Keratinocyte (primary cell): ENCODE measurements at regions not wholly inside any gene's neighbourhood (a gene's known extent, or its start where the extent isn't known, plus 50 kb on each side); places are given as distances from the start of the nearest gene placed in this dataset.

Source experiments
- DNase-seq: peaks from one replicate; pipeline ENCODE4 v3.0.0-alpha.2; 2011; ENCODE audit warnings: low read depth, missing footprints, low spot score
- FAIRE-seq: peaks from 2 replicates; lab custom pipeline; 2011; peaks lifted over from hg19 to GRCh38; lab: Jason Lieb, UNC
- H2AFZ ChIP-seq: 2 replicates; pipeline ENCODE4 v1.6.0; 2012; ENCODE audit warnings: low read length, control low read depth, inconsistent platforms; ENCODE audit not compliant: control insufficient read depth
- H3K27ac ChIP-seq: 2 replicates; pipeline ENCODE4 v1.5.1; 2011; ENCODE audit warnings: low read length; ENCODE audit not compliant: control insufficient read depth, insufficient read depth
- H3K27me3 ChIP-seq: 3 replicates; pipeline ENCODE4 v1.6.0; 2011; ENCODE audit warnings: low read length; ENCODE audit not compliant: control insufficient read depth, insufficient read depth; ENCODE audit errors: extremely low read depth
- H3K36me3 ChIP-seq, 2 experiments: 2 replicates in 1 of 2; 3 replicates in 1 of 2; pipeline ENCODE4 v1.5.1; 2011; ENCODE audit warnings: low read length in 2 of 2, mild to moderate bottlenecking in 1 of 2; ENCODE audit not compliant: control insufficient read depth in 2 of 2, insufficient read depth in 2 of 2; ENCODE audit errors: extremely low read depth in 1 of 2
- H3K4me1 ChIP-seq: 3 replicates; pipeline ENCODE4 v1.5.1; 2011; ENCODE audit warnings: low read length; ENCODE audit not compliant: control insufficient read depth, insufficient read depth; ENCODE audit errors: extremely low read depth
- H3K4me2 ChIP-seq: 3 replicates; pipeline ENCODE4 v1.6.0; 2011; ENCODE audit warnings: low read depth, low read length; ENCODE audit not compliant: control insufficient read depth, insufficient read depth; ENCODE audit errors: extremely low read depth
- H3K4me3 ChIP-seq, 3 experiments: fragments of 200-600 bp in 1 of 3; sonication (generic) in 1 of 3; 2 replicates in 2 of 3; 3 replicates in 1 of 3; pipeline ENCODE4 v1.5.1; 2011 to 2016; ENCODE audit warnings: low read length in 3 of 3, mild to moderate bottlenecking in 3 of 3, control low read depth in 2 of 3, inconsistent platforms in 1 of 3, low read depth in 1 of 3, mixed read lengths in 1 of 3, mixed run types in 1 of 3, moderate library complexity in 1 of 3; ENCODE audit not compliant: control insufficient read depth in 2 of 3, insufficient read depth in 2 of 3; ENCODE audit errors: extremely low read depth in 1 of 3
- H3K79me2 ChIP-seq: 2 replicates; pipeline ENCODE4 v1.6.0; 2012; ENCODE audit warnings: low read length; ENCODE audit not compliant: control insufficient read depth, insufficient read depth
- H3K9ac ChIP-seq: 3 replicates; pipeline ENCODE4 v1.6.0; 2011; ENCODE audit warnings: low read length; ENCODE audit not compliant: control insufficient read depth, insufficient read depth; ENCODE audit errors: extremely low read depth
- H3K9me1 ChIP-seq: 3 replicates; pipeline ENCODE4 v1.6.0; 2011; ENCODE audit warnings: low read length; ENCODE audit not compliant: control insufficient read depth, insufficient read depth; ENCODE audit errors: extremely low read depth
- H3K9me3 ChIP-seq: 2 replicates; pipeline ENCODE4 v1.5.1; 2012; ENCODE audit warnings: low read depth, low read length; ENCODE audit not compliant: control insufficient read depth
- H4K20me1 ChIP-seq: 3 replicates; pipeline ENCODE4 v1.6.0; 2011; ENCODE audit warnings: low read length; ENCODE audit not compliant: control insufficient read depth, insufficient read depth; ENCODE audit errors: extremely low read depth
- CTCF ChIP-seq, 3 experiments: IDR thresholded peaks in 1 of 3; conservative IDR thresholded peaks in 1 of 3; optimal IDR thresholded peaks in 1 of 3; 2 replicates in 2 of 3; 3 replicates in 1 of 3; pipeline versions ENCODE3 to v1.5.1; 2011; ENCODE audit warnings: low read length in 3 of 3, mild to moderate bottlenecking in 3 of 3, moderate library complexity in 2 of 3, control low read depth in 1 of 3, inconsistent platforms in 1 of 3; ENCODE audit not compliant: insufficient read depth in 2 of 3; ENCODE audit errors: extremely low read depth in 1 of 3
- EZH2 ChIP-seq: IDR thresholded peaks from one replicate; pipeline ENCODE4 v1.6.1; 2012; ENCODE audit warnings: inconsistent platforms, mild to moderate bottlenecking, low read length, moderate library complexity
- dilution Hi-C: fragments of 300-500 bp; cut with MboI; formaldehyde crosslinking; loops from one replicate; pipeline ENCODE4 v1.7.0; 2020; ENCODE audit warnings: low sequenced_read_pairs; ENCODE audit not compliant: extremely low pct_ligation_motif_present

GRCh38 chr2:111534910-111535352 lies 349.1 kb downstream of the ANAPC1 start:
- Histone ChIP-seq H3K9ac (no peak overlapping the region), H3K4me3 (no peak overlapping the region), H4K20me1 (no peaks in the 10 kb centered on the region), H3K4me1 (peaks cover 19% of the 10 kb centered on the region), H3K79me2 (no peaks in the 10 kb centered on the region), H2AFZ (no peak overlapping the region), H3K27ac (peak overlapping the region; percentile 10), H3K9me3 (no peaks in the 10 kb centered on the region), H3K36me3 (no peaks in the 10 kb centered on the region), H3K9me1 (no peaks in the 10 kb centered on the region), H3K4me2 (peak overlapping the region; percentile 48), H3K27me3 (no peaks in the 10 kb centered on the region)
- dilution Hi-C loops = no loop called here
- TF ChIP-seq CTCF (optimal IDR thresholded peaks at IDR 0.05 in 1 of 3, IDR thresholded peaks at IDR 0.05 in 1 of 3, conservative IDR thresholded peaks at IDR 0.05 in 1 of 3; ENCODE audit: extremely low read depth in 1 of 3, insufficient read depth in 2 of 3, low read length in 3 of 3) (no peak), EZH2 (no peak)
- DNase-seq (no peak), FAIRE-seq (no peak)

- no peaks in the 10 kb centered on the region for H3K36me3 ChIP-seq
- no peak for FAIRE-seq
- H2AFZ ChIP-seq = peak overlapping the region; percentile 22
- no peaks in the 10 kb centered on the region for H3K9me3 ChIP-seq
- dilution Hi-C loops = no loop called here
- no peak for DNase-seq
- H3K9ac ChIP-seq = peak overlapping the region; percentile 15
- no peaks in the 10 kb centered on the region for H4K20me1 ChIP-seq
- H3K9me1 ChIP-seq = no peaks in the 10 kb centered on the region
- H3K4me1 ChIP-seq = peaks cover 19% of the 10 kb centered on the region
- TF ChIP-seq EZH2 (no peak), CTCF (optimal IDR thresholded peaks at IDR 0.05 in 1 of 3, IDR thresholded peaks at IDR 0.05 in 1 of 3, conservative IDR thresholded peaks at IDR 0.05 in 1 of 3; ENCODE audit: extremely low read depth in 1 of 3, insufficient read depth in 2 of 3, low read length in 3 of 3) (no peak)
- no peaks in the 10 kb centered on the region for H3K79me2 ChIP-seq
- peak overlapping the region; percentile 48 for H3K4me2 ChIP-seq
- H3K27ac ChIP-seq = peak overlapping the region; percentile 10
- no peak overlapping the region for H3K4me3 ChIP-seq
- no peaks in the 10 kb centered on the region for H3K27me3 ChIP-seq
Observed at GRCh38 chr2:111535404-111535803, 348.6 kb downstream of the ANAPC1 start.
